PC-9 (cell line): ENCODE measurements at regions not wholly inside any gene's neighbourhood (a gene's known extent, or its start where the extent isn't known, plus 50 kb on each side); places are given as distances from the start of the nearest gene placed in this dataset.

Experiments used
- CTCF ChIP-seq: fragments of 200-600 bp; sonication (generic); conservative IDR thresholded peaks from 2 replicates; pipeline ENCODE4 v1.6.1; 2017; ENCODE audit warnings: mixed run types, antibody characterized with exemption, mild to moderate bottlenecking, moderate library complexity
- EZH2 ChIP-seq: fragments of 200-600 bp; sonication (generic); IDR thresholded peaks from 2 replicates; pipeline ENCODE4 v1.8.0; 2017; ENCODE audit warnings: antibody characterized with exemption, low read depth

GRCh38 chr7:155864991-155865690, 52.9 kb upstream of the SHH start:
- no peak for TF ChIP-seq CTCF
- no peak for TF ChIP-seq EZH2
